SK-N-SH (cell line): ENCODE measurements at regions not wholly inside any gene's neighbourhood (a gene's known extent, or its start where the extent isn't known, plus 50 kb on each side); places are given as distances from the start of the nearest gene placed in this dataset.

ENCODE experiments used
- CTCF ChIA-PET: fragments of 300-600, 350-600 bp; formaldehyde crosslinking; extraction: SDS; loops from one replicate; lab custom pipeline; 2021; lab: Yijun Ruan, JAX
- POLR2A ChIA-PET: fragments of 350-600 bp; sonication (Branson Sonifier 250); formaldehyde crosslinking; extraction: SDS; loops from one replicate; lab custom pipeline; 2020; ENCODE audit warnings: antibody characterized with exemption, inconsistent platforms; lab: Yijun Ruan, JAX
- DNase-seq: peaks from one replicate; pipeline ENCODE4 v3.0.0; 2012
- H2AFZ ChIP-seq: fragments of 200-600 bp; sonication (generic); 2 replicates; pipeline ENCODE4 v1.8.1; 2016; ENCODE audit warnings: antibody characterized with exemption, mild to moderate bottlenecking, low read depth
- H3F3A ChIP-seq: fragments of 200-600 bp; sonication (generic); replicated peaks from 2 replicates; pipeline ENCODE3; 2016; ENCODE audit warnings: antibody characterized with exemption, mild to moderate bottlenecking; ENCODE audit not compliant: insufficient read depth
- H3K27ac ChIP-seq, 2 experiments: fragments of 200-500 bp in 1 of 2; fragments of 200-600 bp in 1 of 2; sonication (Bioruptor generic) in 1 of 2; sonication (generic), shearing (Covaris generic) in 1 of 2; 2 replicates each; pipeline versions ENCODE4 v1.5.1 to v1.6.1; 2014 to 2016; ENCODE audit warnings: low read depth in 2 of 2, inconsistent platforms in 1 of 2, low read length in 1 of 2, mild to moderate bottlenecking in 1 of 2, mixed read lengths in 1 of 2
- H3K27me3 ChIP-seq: fragments of 200-600 bp; sonication (generic), shearing (Covaris generic); 2 replicates; pipeline ENCODE4 v1.6.1; 2016; ENCODE audit warnings: mixed run types; ENCODE audit not compliant: insufficient read depth
- H3K36me3 ChIP-seq, 2 experiments: fragments of 200-500 bp in 1 of 2; fragments of 200-600 bp in 1 of 2; sonication (Bioruptor generic) in 1 of 2; sonication (generic) in 1 of 2; replicated peaks in 1 of 2; 2 replicates each; pipeline versions ENCODE3 to v1.5.1; 2014 to 2016; ENCODE audit warnings: low read length in 1 of 2, mild to moderate bottlenecking in 1 of 2; ENCODE audit not compliant: insufficient read depth in 2 of 2, control insufficient read depth in 1 of 2
- H3K4me1 ChIP-seq, 2 experiments: fragments of 200-500 bp in 1 of 2; fragments of 200-600 bp in 1 of 2; sonication (Bioruptor generic) in 1 of 2; sonication (generic), shearing (Covaris generic) in 1 of 2; 2 replicates each; pipeline versions ENCODE4 v1.5.1 to v1.6.1; 2014 to 2016; ENCODE audit warnings: low read depth in 1 of 2, low read length in 1 of 2, mixed run types in 1 of 2; ENCODE audit not compliant: insufficient read depth in 2 of 2, control insufficient read depth in 1 of 2
- H3K4me2 ChIP-seq: fragments of 200-600 bp; sonication (generic), shearing (Covaris generic); 2 replicates; pipeline ENCODE4 v1.6.1; 2017; ENCODE audit warnings: mixed run types
- H3K4me3 ChIP-seq, 2 experiments: fragments of 200-500 bp in 1 of 2; fragments of 200-600 bp in 1 of 2; sonication (Bioruptor generic) in 1 of 2; sonication (generic), shearing (Covaris generic) in 1 of 2; 2 replicates each; pipeline versions ENCODE4 v1.5.1 to v1.8.1; 2014 to 2016; ENCODE audit warnings: low read depth in 2 of 2, inconsistent platforms in 1 of 2, low read length in 1 of 2, mild to moderate bottlenecking in 1 of 2, mixed read lengths in 1 of 2, moderate library complexity in 1 of 2
- H3K79me2 ChIP-seq: fragments of 200-600 bp; sonication (generic); 2 replicates; pipeline ENCODE4 v1.8.1; 2017; ENCODE audit warnings: mild to moderate bottlenecking; ENCODE audit not compliant: insufficient read depth
- H3K9ac ChIP-seq: fragments of 200-600 bp; sonication (generic); 2 replicates; pipeline ENCODE4 v1.6.1; 2017; ENCODE audit warnings: mixed run types
- H3K9me2 ChIP-seq: fragments of 200-600 bp; sonication (generic); 2 replicates; pipeline ENCODE4 v1.6.1; 2017; ENCODE audit warnings: mixed run types
- H3K9me3 ChIP-seq: fragments of 200-600 bp; sonication (generic); 2 replicates; pipeline ENCODE4 v1.6.1; 2017; ENCODE audit warnings: mixed run types, mild to moderate bottlenecking, moderate library complexity
- H4K20me1 ChIP-seq: fragments of 200-600 bp; sonication (generic); 2 replicates; pipeline ENCODE4 v1.6.1; 2017; ENCODE audit warnings: mild to moderate bottlenecking, mixed run types; ENCODE audit not compliant: insufficient read depth
- EP300 ChIP-seq, 2 experiments: IDR thresholded peaks; 2 replicates each; pipeline versions ENCODE4 v1.4.0 to v1.6.1; 2012; ENCODE audit warnings: borderline replicate concordance in 1 of 2, low read depth in 1 of 2, low read length in 1 of 2
- FOXJ3 ChIP-seq: sonication (generic); formaldehyde crosslinking; IDR thresholded peaks from 2 replicates; pipeline ENCODE4 v1.5.1; 2020; ENCODE audit warnings: mild to moderate bottlenecking, missing genetic modification reagents
- FOXM1 ChIP-seq: IDR thresholded peaks from 2 replicates; pipeline ENCODE4 v1.4.0; 2012; ENCODE audit warnings: low read depth, mild to moderate bottlenecking
- GABPA ChIP-seq: IDR thresholded peaks from 2 replicates; pipeline ENCODE4 v1.4.0; 2012; ENCODE audit warnings: low read depth, mild to moderate bottlenecking
- MEF2A ChIP-seq: IDR thresholded peaks from 2 replicates; pipeline ENCODE4 v1.4.0; 2012; ENCODE audit warnings: low read depth, borderline replicate concordance
- RAD21 ChIP-seq: IDR thresholded peaks from 2 replicates; pipeline ENCODE4 v1.6.1; 2012; ENCODE audit warnings: mild to moderate bottlenecking, low read length
- RXRA ChIP-seq: IDR thresholded peaks from 2 replicates; pipeline ENCODE4 v1.4.0; 2012; ENCODE audit warnings: low read depth, mild to moderate bottlenecking, borderline replicate concordance
- SMC3 ChIP-seq: IDR thresholded peaks from 2 replicates; pipeline ENCODE4 v1.6.1; 2012; ENCODE audit warnings: low read depth, low read length, improper control_type of control experiment
- TCF12 ChIP-seq: IDR thresholded peaks from 2 replicates; pipeline ENCODE4 v1.4.0; 2012
- TEAD4 ChIP-seq: IDR thresholded peaks from 2 replicates; pipeline ENCODE4 v1.4.0; 2012; ENCODE audit warnings: mild to moderate bottlenecking, borderline replicate concordance; ENCODE audit not compliant: insufficient read depth
- YY1 ChIP-seq: IDR thresholded peaks from 2 replicates; pipeline ENCODE4 v1.4.0; 2012; ENCODE audit warnings: low read depth, mild to moderate bottlenecking
- WGBS: methylation state at CpG from one replicate; pipeline ENCODE4 v1.1.6; 2017; ENCODE audit warnings: low lambda C conversion rate; 5-methylcytosine and 5-hydroxymethylcytosine counted together
- TF ChIP-seq, protein P1 (sequence below): IDR thresholded peaks from 2 replicates; pipeline ENCODE4 v1.4.0; 2012; ENCODE audit warnings: low read depth, borderline replicate concordance
- TF ChIP-seq, protein P2 (sequence below): IDR thresholded peaks from 2 replicates; pipeline ENCODE4 v1.4.0; 2012; ENCODE audit warnings: low read depth
- TF ChIP-seq, protein P3 (sequence below): fragments of 150-350 bp; IDR thresholded peaks from 2 replicates; pipeline ENCODE4 v1.6.1; 2016; ENCODE audit warnings: mild to moderate bottlenecking, low read depth, low read length
- TF ChIP-seq, protein P4 (sequence below): IDR thresholded peaks from 2 replicates; pipeline ENCODE4 v1.4.0; 2012; ENCODE audit warnings: low read depth, borderline replicate concordance
- TF ChIP-seq, protein P5 (sequence below): fragments of 150-350 bp; IDR thresholded peaks from 2 replicates; pipeline ENCODE4 v1.6.1; 2017; ENCODE audit warnings: antibody characterized with exemption, low read length, low read depth, borderline replicate concordance
- TF ChIP-seq, protein P6 (sequence below): IDR thresholded peaks from 2 replicates; pipeline ENCODE4 v1.6.1; 2012; ENCODE audit warnings: mild to moderate bottlenecking, low read depth, low read length, moderate library complexity

DNA sequence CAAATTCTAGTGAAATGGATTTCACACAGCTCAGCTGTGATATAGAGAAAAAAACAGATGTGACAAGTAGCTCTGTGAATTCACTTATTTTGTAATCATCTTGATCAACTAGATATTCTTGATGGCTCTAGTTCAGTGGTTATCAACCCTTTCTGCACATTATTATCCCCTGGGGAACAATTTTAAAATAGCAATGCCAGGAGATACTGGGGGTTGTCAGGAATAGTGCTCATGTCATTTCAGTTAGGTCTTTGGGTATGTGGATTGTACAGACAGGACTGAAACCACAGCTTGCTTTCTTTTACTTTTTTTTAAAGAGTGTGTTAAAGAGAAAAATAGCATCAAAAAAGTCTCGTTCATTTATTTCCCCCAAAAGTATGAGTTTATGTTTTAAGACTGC, 269.0 kb upstream of the PDGFD start (continued):
- TF ChIP-seq, protein P1, sequence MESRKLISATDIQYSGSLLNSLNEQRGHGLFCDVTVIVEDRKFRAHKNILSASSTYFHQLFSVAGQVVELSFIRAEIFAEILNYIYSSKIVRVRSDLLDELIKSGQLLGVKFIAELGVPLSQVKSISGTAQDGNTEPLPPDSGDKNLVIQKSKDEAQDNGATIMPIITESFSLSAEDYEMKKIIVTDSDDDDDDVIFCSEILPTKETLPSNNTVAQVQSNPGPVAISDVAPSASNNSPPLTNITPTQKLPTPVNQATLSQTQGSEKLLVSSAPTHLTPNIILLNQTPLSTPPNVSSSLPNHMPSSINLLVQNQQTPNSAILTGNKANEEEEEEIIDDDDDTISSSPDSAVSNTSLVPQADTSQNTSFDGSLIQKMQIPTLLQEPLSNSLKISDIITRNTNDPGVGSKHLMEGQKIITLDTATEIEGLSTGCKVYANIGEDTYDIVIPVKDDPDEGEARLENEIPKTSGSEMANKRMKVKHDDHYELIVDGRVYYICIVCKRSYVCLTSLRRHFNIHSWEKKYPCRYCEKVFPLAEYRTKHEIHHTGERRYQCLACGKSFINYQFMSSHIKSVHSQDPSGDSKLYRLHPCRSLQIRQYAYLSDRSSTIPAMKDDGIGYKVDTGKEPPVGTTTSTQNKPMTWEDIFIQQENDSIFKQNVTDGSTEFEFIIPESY: no peak
- no peak for TF ChIP-seq FOXM1
- TF ChIP-seq, all 33 proteins: peak for 4

DNA sequence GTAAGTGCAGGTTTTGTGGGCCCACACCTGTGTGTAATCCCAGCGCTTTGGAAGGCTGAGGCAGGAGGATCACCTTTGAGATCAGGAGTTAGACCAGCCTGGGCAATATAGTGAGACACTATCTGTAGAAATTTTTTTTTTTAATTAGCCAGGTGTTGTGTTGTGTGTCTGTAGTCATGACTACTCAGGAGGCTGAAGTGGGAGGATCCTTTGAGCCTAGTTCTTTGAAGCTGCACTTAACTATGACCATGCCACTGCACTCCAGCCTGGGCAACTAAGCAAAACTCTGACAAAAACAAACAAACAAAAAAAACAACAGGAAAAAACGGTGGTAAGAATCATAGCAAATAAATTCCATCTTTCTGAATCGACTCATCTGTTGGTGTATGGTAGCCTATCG, 268.6 kb upstream of the PDGFD start:
- Histone ChIP-seq H3K9ac (no peak overlapping the region), H3K4me1 (no peaks in the 10 kb centered on the region; a peak in 1 of 4 replicates), H3K79me2 (no peaks in the 10 kb centered on the region), H3K36me3 (no peaks in the 10 kb centered on the region), H3K27ac (no peak overlapping the region), H3F3A (peaks cover under 1% of the 10 kb centered on the region), H3K27me3 (no peaks in the 10 kb centered on the region), H2AFZ (no peak overlapping the region), H4K20me1 (no peaks in the 10 kb centered on the region), H3K9me3 (no peaks in the 10 kb centered on the region), H3K4me2 (no peak overlapping the region), H3K4me3 (no peak overlapping the region), H3K9me2 (0 out of 2 replicates have a peak, but pooled peaks cover 4% of the 10 kb centered on the region)
- no peak for DNase-seq
- CTCF ChIA-PET: interaction anchor here (1.2 kb wide), 1 partner anchor 12 kb away, joined by 3 read pairs; no protein-coding TSS in a partner anchor
- POLR2A ChIA-PET: no interaction called here
- WGBS: 42% methylated on average over 4 of the region's 4 CpGs
- TF ChIP-seq, protein P2, sequence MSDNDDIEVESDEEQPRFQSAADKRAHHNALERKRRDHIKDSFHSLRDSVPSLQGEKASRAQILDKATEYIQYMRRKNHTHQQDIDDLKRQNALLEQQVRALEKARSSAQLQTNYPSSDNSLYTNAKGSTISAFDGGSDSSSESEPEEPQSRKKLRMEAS: no peak
- TF ChIP-seq TEAD4: no peak
- TF ChIP-seq, protein P3, sequence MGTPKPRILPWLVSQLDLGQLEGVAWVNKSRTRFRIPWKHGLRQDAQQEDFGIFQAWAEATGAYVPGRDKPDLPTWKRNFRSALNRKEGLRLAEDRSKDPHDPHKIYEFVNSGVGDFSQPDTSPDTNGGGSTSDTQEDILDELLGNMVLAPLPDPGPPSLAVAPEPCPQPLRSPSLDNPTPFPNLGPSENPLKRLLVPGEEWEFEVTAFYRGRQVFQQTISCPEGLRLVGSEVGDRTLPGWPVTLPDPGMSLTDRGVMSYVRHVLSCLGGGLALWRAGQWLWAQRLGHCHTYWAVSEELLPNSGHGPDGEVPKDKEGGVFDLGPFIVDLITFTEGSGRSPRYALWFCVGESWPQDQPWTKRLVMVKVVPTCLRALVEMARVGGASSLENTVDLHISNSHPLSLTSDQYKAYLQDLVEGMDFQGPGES: no peak
- TF ChIP-seq FOXM1: no peak
- TF ChIP-seq RAD21: no peak
- TF ChIP-seq TCF12: no peak
- no peak for TF ChIP-seq EP300 (IDR thresholded peaks at IDR 0.05; ENCODE audit: borderline replicate concordance in 1 of 2, low read depth in 1 of 2, low read length in 1 of 2)
- TF ChIP-seq FOXJ3 (CRISPR knock-in tag): no peak

DNA sequence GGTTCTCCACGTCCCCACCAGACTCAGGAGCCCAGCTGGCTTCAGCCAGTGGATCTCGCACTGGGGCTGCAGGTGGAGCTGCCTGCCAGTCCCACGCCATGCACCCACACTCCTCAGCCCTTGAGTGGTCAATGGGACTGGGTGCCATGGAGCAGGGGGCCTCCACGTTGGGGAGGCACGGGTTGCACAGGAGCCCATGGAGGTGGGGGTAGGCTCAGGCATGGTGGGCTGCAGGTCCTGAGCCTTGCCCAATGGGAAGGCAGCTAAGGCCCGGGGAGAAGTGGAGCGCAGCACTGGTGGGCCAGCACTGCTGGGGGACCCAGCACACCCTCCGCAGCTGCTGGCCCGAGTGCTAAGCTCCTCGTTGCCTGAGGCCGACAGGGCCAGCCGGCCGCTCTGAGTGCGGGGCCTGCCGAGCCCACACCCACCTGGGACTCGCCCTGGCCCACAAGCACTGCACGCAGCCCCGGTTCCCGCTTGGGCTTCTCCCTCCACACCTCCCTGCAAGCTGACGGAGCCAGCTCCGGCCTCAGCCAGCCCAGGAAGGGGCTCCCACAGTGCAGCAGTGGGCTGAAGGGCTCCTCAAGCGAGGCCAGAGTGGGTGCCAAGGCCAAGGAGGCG, 258.5 kb upstream of the PDGFD start:
- Histone ChIP-seq H3K36me3 (no peaks in the 10 kb centered on the region), H3F3A (peaks cover 2% of the 10 kb centered on the region), H2AFZ (no peak overlapping the region), H3K4me3 (no peak overlapping the region), H4K20me1 (no peaks in the 10 kb centered on the region), H3K9me3 (no peaks in the 10 kb centered on the region), H3K9me2 (0 out of 2 replicates have a peak, but pooled peaks cover 4% of the 10 kb centered on the region), H3K27ac (no peak overlapping the region), H3K79me2 (no peaks in the 10 kb centered on the region), H3K27me3 (no peaks in the 10 kb centered on the region), H3K4me1 (no peaks in the 10 kb centered on the region), H3K9ac (no peak overlapping the region), H3K4me2 (no peak overlapping the region)
- POLR2A ChIA-PET: no interaction called here
- DNase-seq: no peak
- CTCF ChIA-PET: no interaction called here
- 83% methylated on average over 8 of the region's 23 CpGs for WGBS
- TF ChIP-seq, protein P4, sequence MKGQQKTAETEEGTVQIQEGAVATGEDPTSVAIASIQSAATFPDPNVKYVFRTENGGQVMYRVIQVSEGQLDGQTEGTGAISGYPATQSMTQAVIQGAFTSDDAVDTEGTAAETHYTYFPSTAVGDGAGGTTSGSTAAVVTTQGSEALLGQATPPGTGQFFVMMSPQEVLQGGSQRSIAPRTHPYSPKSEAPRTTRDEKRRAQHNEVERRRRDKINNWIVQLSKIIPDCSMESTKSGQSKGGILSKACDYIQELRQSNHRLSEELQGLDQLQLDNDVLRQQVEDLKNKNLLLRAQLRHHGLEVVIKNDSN: no peak
- TF ChIP-seq RXRA: no peak
- TF ChIP-seq SMC3: no peak
- TF ChIP-seq YY1: no peak
- no peak for TF ChIP-seq MEF2A
- TF ChIP-seq, protein P5, sequence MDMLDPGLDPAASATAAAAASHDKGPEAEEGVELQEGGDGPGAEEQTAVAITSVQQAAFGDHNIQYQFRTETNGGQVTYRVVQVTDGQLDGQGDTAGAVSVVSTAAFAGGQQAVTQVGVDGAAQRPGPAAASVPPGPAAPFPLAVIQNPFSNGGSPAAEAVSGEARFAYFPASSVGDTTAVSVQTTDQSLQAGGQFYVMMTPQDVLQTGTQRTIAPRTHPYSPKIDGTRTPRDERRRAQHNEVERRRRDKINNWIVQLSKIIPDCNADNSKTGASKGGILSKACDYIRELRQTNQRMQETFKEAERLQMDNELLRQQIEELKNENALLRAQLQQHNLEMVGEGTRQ: no peak
- TF ChIP-seq GABPA: no peak
- TF ChIP-seq, protein P6, sequence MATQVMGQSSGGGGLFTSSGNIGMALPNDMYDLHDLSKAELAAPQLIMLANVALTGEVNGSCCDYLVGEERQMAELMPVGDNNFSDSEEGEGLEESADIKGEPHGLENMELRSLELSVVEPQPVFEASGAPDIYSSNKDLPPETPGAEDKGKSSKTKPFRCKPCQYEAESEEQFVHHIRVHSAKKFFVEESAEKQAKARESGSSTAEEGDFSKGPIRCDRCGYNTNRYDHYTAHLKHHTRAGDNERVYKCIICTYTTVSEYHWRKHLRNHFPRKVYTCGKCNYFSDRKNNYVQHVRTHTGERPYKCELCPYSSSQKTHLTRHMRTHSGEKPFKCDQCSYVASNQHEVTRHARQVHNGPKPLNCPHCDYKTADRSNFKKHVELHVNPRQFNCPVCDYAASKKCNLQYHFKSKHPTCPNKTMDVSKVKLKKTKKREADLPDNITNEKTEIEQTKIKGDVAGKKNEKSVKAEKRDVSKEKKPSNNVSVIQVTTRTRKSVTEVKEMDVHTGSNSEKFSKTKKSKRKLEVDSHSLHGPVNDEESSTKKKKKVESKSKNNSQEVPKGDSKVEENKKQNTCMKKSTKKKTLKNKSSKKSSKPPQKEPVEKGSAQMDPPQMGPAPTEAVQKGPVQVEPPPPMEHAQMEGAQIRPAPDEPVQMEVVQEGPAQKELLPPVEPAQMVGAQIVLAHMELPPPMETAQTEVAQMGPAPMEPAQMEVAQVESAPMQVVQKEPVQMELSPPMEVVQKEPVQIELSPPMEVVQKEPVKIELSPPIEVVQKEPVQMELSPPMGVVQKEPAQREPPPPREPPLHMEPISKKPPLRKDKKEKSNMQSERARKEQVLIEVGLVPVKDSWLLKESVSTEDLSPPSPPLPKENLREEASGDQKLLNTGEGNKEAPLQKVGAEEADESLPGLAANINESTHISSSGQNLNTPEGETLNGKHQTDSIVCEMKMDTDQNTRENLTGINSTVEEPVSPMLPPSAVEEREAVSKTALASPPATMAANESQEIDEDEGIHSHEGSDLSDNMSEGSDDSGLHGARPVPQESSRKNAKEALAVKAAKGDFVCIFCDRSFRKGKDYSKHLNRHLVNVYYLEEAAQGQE: no peak
